Fibroblast of villous mesenchyme (primary cell): ENCODE measurements at regions not wholly inside any gene's neighbourhood (a gene's known extent, or its start where the extent isn't known, plus 50 kb on each side); places are given as distances from the start of the nearest gene placed in this dataset.

Source experiments
- DNase-seq: peaks from one replicate; pipeline ENCODE4 v3.0.0-alpha.2; 2010; ENCODE audit warnings: low read depth
- H3K4me3 ChIP-seq: 2 replicates; pipeline ENCODE4 v1.5.1; 2011; ENCODE audit warnings: low read depth, mild to moderate bottlenecking, low read length
- TF ChIP-seq, protein P1 (sequence below): IDR thresholded peaks from 2 replicates; pipeline ENCODE4 v1.5.1; 2012; ENCODE audit warnings: low read depth, mild to moderate bottlenecking, low read length; ENCODE audit not compliant: insufficient read depth

DNA sequence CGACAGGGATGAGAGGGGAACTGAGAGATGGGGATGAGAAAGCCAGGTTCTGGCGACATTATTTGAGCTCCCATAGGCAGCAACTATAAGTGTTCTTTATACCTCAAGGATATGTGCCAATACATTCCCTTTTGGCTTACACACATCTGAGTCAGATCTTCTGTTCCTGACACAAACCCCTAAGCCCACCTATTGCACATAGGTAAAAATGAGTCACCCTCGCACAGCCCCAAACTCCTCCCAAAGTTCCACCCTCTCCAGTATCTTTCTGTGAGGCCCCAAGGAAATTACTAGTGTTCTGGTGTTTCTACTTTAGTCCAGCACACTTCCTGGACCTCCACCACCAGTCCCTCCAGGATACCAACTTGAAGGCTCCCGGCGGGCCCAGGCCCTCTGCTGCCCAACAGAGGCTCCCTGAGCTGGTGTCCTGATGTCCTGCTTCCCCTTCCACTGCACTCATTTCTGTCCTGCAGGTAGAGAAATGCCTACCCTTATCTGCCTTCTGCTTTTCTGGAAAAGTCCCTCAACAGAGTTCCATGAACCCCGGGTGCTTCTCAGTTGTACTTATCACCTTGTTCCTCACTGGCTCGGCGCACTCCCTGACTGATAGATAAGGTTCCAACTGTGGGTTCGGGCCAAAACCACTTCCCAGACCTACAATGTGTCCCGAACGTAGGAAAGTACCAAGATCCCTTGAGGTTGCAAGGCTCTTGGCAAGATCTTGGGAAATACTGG is 125.5 kb downstream of the EN1 start:
- DNase-seq, result no peak
- TF ChIP-seq, protein P1, sequence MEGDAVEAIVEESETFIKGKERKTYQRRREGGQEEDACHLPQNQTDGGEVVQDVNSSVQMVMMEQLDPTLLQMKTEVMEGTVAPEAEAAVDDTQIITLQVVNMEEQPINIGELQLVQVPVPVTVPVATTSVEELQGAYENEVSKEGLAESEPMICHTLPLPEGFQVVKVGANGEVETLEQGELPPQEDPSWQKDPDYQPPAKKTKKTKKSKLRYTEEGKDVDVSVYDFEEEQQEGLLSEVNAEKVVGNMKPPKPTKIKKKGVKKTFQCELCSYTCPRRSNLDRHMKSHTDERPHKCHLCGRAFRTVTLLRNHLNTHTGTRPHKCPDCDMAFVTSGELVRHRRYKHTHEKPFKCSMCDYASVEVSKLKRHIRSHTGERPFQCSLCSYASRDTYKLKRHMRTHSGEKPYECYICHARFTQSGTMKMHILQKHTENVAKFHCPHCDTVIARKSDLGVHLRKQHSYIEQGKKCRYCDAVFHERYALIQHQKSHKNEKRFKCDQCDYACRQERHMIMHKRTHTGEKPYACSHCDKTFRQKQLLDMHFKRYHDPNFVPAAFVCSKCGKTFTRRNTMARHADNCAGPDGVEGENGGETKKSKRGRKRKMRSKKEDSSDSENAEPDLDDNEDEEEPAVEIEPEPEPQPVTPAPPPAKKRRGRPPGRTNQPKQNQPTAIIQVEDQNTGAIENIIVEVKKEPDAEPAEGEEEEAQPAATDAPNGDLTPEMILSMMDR, result no peak

DNA sequence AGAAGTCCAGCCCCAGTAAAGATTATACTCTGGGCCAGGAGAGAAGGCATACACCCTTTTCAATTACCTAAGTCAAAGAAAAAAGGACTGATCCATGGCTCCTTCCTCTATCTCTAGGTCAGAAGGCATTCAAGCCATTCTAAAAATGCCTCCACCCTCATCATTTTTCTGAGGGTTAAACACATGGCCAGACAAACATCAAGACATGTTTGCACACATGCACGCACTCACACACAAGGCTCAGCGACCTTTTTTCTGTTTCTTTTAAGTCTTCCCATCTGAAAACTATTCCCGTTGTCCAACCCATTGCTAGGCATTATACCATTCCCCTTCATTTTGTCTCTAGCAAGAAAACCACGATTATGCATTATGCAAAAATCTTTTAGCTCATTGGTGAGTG is 126.6 kb downstream of the EN1 start:
- TF ChIP-seq, protein P1, result no peak
- no peak overlapping the region for H3K4me3 ChIP-seq
- no peak for DNase-seq

More for the DNA sequence above, 125.5 kb downstream of the EN1 start:
- no peak overlapping the region for H3K4me3 ChIP-seq

DNA sequence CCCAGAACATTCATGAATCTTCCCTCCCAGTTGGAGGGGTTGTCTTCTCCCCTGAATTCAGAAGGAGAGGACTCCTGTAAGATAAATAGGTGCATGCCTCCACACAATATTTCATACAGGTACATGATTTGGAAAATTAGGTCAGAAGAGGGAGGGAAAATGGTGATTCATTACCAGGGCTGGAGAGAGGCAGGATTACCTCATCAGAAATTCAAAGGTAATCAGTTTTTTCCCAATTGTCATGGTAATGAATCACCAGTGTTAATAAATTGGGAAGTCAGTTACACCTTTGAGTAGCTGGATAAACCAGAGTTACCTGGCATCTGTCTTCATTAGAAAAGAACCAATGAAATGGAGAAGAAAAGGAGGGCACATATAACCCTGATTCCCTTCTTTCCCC is 128.5 kb downstream of the EN1 start:
- TF ChIP-seq, protein P1, result no peak
- H3K4me3 ChIP-seq, result no peak overlapping the region
- no peak for DNase-seq

DNA sequence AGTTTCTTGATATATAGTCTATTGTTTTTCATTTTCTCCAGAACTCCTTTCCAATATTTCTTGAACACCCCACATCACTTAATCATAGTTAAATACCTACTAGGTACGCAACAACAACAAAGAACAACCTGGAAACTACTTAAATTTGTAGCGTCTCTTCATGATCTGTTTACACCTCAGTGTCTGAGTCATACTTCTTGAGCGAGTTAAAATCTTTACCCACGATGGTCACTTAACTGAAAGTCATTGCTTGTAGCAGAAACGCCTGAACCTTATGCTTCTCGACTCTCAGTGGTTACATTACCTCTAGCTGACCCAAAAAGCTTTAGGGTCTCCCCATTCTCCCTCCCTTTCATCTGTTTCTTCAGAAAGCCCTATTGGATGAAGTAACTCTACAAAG is 131.3 kb downstream of the EN1 start:
- TF ChIP-seq, protein P1, result no peak
- DNase-seq, result no peak
- H3K4me3 ChIP-seq, result no peak overlapping the region

DNA sequence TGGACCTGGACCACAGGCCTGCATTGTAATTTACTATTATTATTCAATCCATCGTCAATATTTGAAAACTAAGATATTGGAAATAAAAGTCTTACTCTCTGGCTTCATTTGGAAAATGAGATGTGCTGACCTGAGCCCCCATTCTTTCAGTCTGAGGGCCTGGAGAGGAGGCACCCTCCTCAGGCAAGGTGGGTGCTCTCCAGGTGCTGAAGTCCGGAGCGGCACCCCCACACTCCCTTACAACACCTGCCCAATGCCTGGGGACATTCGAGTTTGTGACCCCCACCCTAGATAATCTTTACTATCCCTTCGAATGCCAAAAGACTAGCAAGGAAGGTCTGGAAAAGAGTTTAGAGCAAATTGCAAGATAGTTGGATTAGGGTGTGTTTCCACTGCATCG is 133.3 kb downstream of the EN1 start:
- H3K4me3 ChIP-seq, result no peak overlapping the region
- DNase-seq, result no peak
- TF ChIP-seq, protein P1, result no peak

DNA sequence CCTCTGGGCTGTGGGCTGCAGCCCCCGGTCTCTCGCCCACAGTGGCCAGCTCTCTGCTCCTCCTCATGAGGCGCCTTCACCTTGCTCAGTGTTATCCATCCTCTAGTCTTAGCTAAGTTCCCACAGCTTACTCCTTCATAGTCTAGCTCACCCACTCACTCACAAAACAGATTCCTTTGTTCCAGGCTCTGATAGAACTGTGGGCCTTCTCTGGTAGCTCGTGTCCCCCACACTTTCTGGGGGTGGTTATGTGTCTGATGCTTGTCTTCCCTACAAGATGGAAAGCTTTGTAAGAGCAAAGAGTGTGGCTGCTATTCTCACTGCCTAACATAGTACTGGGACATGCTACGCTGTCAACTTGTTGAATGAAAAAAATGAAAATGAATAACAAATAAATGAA is 135.8 kb downstream of the EN1 start:
- H3K4me3 ChIP-seq, result no peak overlapping the region
- no peak for DNase-seq
- TF ChIP-seq, protein P1, result no peak

DNA sequence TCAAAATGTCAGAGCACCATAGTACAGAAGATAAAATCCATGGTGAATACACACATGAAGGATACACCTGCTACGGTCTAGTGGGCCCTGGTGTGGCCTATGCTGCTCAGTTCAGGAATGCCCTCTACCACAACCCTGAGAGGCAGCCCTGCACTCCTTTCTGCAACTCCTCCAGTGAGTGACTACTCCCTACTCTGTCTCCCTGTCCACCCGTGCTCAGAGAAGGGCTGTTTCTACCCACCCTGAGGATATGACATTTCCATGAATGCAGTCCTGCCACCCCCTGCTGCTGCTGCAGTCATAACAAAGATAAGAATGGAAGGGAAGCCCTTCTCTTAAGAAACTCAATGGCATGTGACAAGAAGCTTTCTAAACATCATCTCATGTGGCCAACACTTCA is 137.0 kb downstream of the EN1 start:
- H3K4me3 ChIP-seq, result no peak overlapping the region
- DNase-seq, result no peak
- TF ChIP-seq, protein P1, result no peak
